Left lung (tissue), 4 donors: ENCODE measurements at regions not wholly inside any gene's neighbourhood (a gene's known extent, or its start where the extent isn't known, plus 50 kb on each side); places are given as distances from the start of the nearest gene placed in this dataset.

Source experiments
- ATAC-seq: fragments of 200-7000 bp; cut with Tn5 transposase; one replicate; pipeline ENCODE4 v1.9.1; 2020; ENCODE audit warnings: moderate library complexity
- DNase-seq, 4 donors: peaks; one replicate each; pipeline ENCODE4 v3.0.0-alpha.2; 2013 to 2020
- H3K27ac ChIP-seq, 2 donors: fragments of 200-600 bp; sonication (generic) in 1 of 2; one replicate each; pipeline versions ENCODE4 v1.5.0 to v1.8.0; 2020 to 2021
- H3K27me3 ChIP-seq, 2 donors: fragments of 200-600 bp; sonication (generic) in 1 of 2; one replicate each; pipeline versions ENCODE4 v1.5.0 to v1.8.0; 2020 to 2021
- H3K36me3 ChIP-seq, 2 donors: fragments of 200-600 bp; sonication (generic) in 1 of 2; one replicate each; pipeline versions ENCODE4 v1.5.0 to v1.8.0; 2020 to 2021
- H3K4me1 ChIP-seq, 2 donors: fragments of 200-600 bp; one replicate each; pipeline ENCODE4 v1.8.0; 2021
- H3K4me3 ChIP-seq, 2 donors: fragments of 200-600 bp; sonication (generic) in 1 of 2; one replicate each; pipeline versions ENCODE4 v1.5.0 to v1.8.0; 2020 to 2021; ENCODE audit warnings: mild to moderate bottlenecking in 1 of 2
- H3K9me3 ChIP-seq, 2 donors: fragments of 200-600 bp; sonication (generic) in 1 of 2; one replicate each; pipeline versions ENCODE4 v1.5.0 to v1.8.0; 2020 to 2021
- CTCF ChIP-seq, 2 donors: fragments of 200-600 bp; sonication (generic) in 1 of 2; IDR thresholded peaks; one replicate each; pipeline versions ENCODE4 v1.5.0 to v1.8.0; 2021; ENCODE audit warnings: antibody characterized with exemption in 2 of 2
- intact Hi-C, 2 donors: fragments of 100-400 bp; cut with DNase I; formaldehyde crosslinking; loops; one replicate each; pipeline versions ENCODE4 v1.11.2 to v1.14.2; 2022
- donor health status: DM: no; HTN: yes; CAD: no.
- donor health status: DM: no; HTN: no; CAD: no.

DNA sequence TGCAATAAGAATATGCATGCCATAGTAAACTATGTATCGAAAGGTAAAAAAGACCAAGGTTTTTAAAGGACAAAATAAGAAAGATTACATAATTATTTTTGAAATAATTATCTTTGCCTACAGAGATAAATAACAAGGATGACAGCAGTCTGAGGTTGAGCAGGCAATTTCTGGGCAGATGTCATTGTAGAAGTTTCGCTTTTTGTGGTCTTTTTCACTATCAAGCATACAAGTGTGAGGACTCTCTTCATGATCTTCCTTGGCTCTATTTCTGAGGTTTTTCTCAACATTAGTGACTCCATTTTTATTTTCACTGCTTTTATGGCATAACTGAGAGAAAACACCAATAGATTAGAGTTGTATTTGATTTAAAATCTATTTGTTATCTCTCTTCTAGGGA lies 1337.9 kb upstream of the EPHA6 start:
- ATAC-seq (no peak), DNase-seq (no peak)
- Histone ChIP-seq H3K4me3 (no peak overlapping the region), H3K4me1 (no peaks in the 10 kb centered on the region), H3K27ac (no peak overlapping the region), H3K36me3 (no peaks in the 10 kb centered on the region), H3K9me3 (no peaks in the 10 kb centered on the region), H3K27me3 (no peaks in the 10 kb centered on the region)
- intact Hi-C loops, result no loop called here
- no peak for TF ChIP-seq CTCF (IDR thresholded peaks at IDR 0.05)

DNA sequence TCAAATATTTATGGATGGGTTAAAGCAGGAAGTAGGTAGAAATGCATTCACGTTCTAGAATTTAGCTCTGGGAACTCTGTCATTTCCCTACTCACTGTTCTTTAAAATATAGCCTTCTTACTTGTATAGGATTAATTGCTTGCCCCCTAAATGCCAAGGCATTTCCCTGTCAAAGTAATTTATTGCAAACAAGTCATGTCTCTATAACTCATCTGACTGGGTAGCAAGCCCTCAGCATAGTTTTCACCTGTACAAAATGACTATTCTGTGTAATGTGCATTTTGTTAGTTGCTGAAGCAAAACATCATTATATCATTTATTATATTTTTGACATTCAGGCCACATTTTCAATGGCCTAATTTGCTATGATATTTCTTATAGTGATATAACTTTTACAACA lies 1308.2 kb upstream of the EPHA6 start:
- Histone ChIP-seq H3K4me3 (no peak overlapping the region), H3K27me3 (no peaks in the 10 kb centered on the region), H3K36me3 (no peaks in the 10 kb centered on the region), H3K9me3 (peaks cover 0 to 3% of the 10 kb centered on the region in 2 donors), H3K27ac (no peak overlapping the region), H3K4me1 (no peaks in the 10 kb centered on the region)
- no peak for TF ChIP-seq CTCF (IDR thresholded peaks at IDR 0.05)
- ATAC-seq, result no peak
- DNase-seq, result no peak
- intact Hi-C loops, result no loop called here

DNA sequence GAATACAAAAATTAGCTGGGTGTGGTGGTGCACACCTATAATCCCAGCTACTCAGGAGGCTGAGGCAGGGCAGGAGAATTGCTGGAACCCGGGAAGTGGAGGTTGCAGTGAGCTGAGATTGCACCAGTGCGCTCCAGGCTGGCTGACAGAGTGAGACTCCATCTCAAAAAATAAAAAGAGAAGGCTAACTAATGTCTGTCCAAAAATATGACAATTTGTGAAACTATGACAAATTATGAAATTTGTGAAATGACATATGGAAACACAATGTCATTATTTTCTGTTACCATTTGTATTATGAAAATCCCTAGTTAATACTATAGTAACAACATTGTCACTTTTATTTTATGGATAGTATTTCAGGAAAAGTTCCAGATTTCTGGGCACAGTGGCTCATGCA lies 1306.3 kb upstream of the EPHA6 start:
- no peak overlapping the region for H3K4me3 ChIP-seq
- no peak for TF ChIP-seq CTCF (IDR thresholded peaks at IDR 0.05)
- intact Hi-C loops, result no loop called here
- no peak overlapping the region for H3K27ac ChIP-seq
- H3K27me3 ChIP-seq, result no peaks in the 10 kb centered on the region
- ATAC-seq (no peak), DNase-seq (no peak)
- no peaks in the 10 kb centered on the region for H3K9me3 ChIP-seq
- no peaks in the 10 kb centered on the region for H3K4me1 ChIP-seq
- no peaks in the 10 kb centered on the region for H3K36me3 ChIP-seq

GRCh38 chr3:95511828-95512227 lies 1302.6 kb upstream of the EPHA6 start:
- no peaks in the 10 kb centered on the region for H3K9me3 ChIP-seq
- no peaks in the 10 kb centered on the region for H3K4me1 ChIP-seq
- H3K27ac ChIP-seq, result no peak overlapping the region
- intact Hi-C loops, result no loop called here
- no peak overlapping the region for H3K4me3 ChIP-seq
- no peak for TF ChIP-seq CTCF (IDR thresholded peaks at IDR 0.05)
- no peaks in the 10 kb centered on the region for H3K36me3 ChIP-seq
- ATAC-seq (no peak), DNase-seq (no peak)
- H3K27me3 ChIP-seq, result no peaks in the 10 kb centered on the region

DNA sequence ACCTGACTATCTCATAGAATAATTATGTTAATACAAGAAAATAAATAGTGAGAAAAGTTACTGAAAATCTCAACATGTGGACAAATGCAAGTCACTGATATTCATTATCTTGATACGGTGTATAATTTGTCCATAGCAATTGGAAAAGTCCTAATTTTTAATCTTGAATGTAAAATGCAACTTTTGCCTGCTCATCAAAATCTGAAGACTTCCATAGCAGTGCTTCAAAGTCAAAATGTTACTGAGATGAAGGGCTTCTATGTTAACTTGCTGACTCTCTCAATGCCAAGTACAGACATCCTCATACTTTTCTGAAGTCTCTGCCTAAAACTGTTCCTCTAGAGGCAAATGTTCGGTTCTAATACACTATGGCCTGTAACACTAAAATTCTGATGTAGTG lies 1300.1 kb upstream of the EPHA6 start:
- ATAC-seq (no peak), DNase-seq (no peak)
- Histone ChIP-seq H3K4me1 (no peaks in the 10 kb centered on the region), H3K9me3 (no peaks in the 10 kb centered on the region), H3K4me3 (no peak overlapping the region), H3K36me3 (no peaks in the 10 kb centered on the region), H3K27ac (no peak overlapping the region), H3K27me3 (no peaks in the 10 kb centered on the region)
- TF ChIP-seq CTCF (IDR thresholded peaks at IDR 0.05), result no peak
- intact Hi-C loops, result no loop called here
